Testis (tissue), 2 donors: ENCODE measurements at regions not wholly inside any gene's neighbourhood (a gene's known extent, or its start where the extent isn't known, plus 50 kb on each side); places are given as distances from the start of the nearest gene placed in this dataset.

ENCODE experiments used
- DNase-seq: peaks from one replicate; pipeline ENCODE4 v3.0.0-alpha.2; 2019
- H3K27ac ChIP-seq, 2 donors: fragments of 200-600 bp; sonication (generic); one replicate each; pipeline ENCODE4 v1.5.1; 2019
- H3K27me3 ChIP-seq: fragments of 200-600 bp; sonication (generic); one replicate; pipeline ENCODE4 v1.5.1; 2019
- H3K36me3 ChIP-seq: fragments of 200-600 bp; sonication (generic); one replicate; pipeline ENCODE4 v1.5.1; 2017; ENCODE audit warnings: low read depth; ENCODE audit errors: missing control alignments
- H3K4me1 ChIP-seq: fragments of 200-600 bp; sonication (generic); one replicate; pipeline ENCODE4 v1.5.1; 2019
- H3K4me3 ChIP-seq, 2 donors: fragments of 200-600 bp; sonication (generic); one replicate each; pipeline ENCODE4 v1.5.1; 2017 to 2019
- H3K9me3 ChIP-seq: fragments of 200-600 bp; sonication (generic); one replicate; pipeline ENCODE4 v1.5.1; 2017
- POLR2A ChIP-seq: fragments of 450-650 bp; IDR thresholded peaks from one replicate; pipeline ENCODE4 v1.6.1; 2017; ENCODE audit warnings: antibody characterized with exemption, mild to moderate bottlenecking, moderate library complexity
- WGBS, 2 donors: methylation state at CpG; one replicate each; pipeline ENCODE4 v1.1.5; 2018; 5-methylcytosine and 5-hydroxymethylcytosine counted together
- intact Hi-C: fragments of 100-400 bp; cut with DNase I; formaldehyde crosslinking; loops from one replicate; pipeline ENCODE4 v1.15.1; 2023; ENCODE audit warnings: low total_unique reads
- TF ChIP-seq, protein P1 (sequence below), 3 experiments: fragments of 450-650 bp in 2 of 3; fragments of 200-600 bp in 1 of 3; sonication (generic) in 1 of 3; IDR thresholded peaks; one replicate each; pipeline ENCODE4 v1.5.1; 2016 to 2019; ENCODE audit warnings: antibody characterized with exemption in 3 of 3, mild to moderate bottlenecking in 2 of 3, moderate library complexity in 1 of 3

DNA sequence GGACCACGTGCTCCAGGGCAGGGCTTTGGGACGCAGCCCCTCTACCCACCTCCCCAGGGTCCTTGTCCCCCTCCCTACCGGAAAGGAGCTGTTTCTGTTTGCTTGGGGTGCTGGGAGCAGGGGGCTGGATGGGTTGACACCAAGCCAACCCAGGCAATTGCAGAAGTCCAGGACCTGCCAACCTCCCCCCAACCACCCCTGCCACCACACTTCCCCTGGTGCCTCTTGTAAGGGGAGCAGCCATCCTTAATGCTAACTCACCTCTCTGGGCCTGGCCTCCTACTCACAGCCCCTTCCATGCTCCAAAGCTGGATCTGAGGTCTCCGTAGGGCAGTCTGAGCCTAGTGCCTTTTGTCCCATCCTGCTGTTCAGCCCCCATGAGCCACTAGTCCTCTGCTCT is 631.9 kb downstream of the BCOR start:
- Histone ChIP-seq H3K27ac (no peak overlapping the region), H3K4me1 (no peaks in the 10 kb centered on the region), H3K36me3 (no peaks in the 10 kb centered on the region), H3K27me3 (no peaks in the 10 kb centered on the region), H3K4me3 (no peak overlapping the region), H3K9me3 (no peaks in the 10 kb centered on the region)
- DNase-seq = no peak
- intact Hi-C loops = no loop called here
- TF ChIP-seq, protein P1, sequence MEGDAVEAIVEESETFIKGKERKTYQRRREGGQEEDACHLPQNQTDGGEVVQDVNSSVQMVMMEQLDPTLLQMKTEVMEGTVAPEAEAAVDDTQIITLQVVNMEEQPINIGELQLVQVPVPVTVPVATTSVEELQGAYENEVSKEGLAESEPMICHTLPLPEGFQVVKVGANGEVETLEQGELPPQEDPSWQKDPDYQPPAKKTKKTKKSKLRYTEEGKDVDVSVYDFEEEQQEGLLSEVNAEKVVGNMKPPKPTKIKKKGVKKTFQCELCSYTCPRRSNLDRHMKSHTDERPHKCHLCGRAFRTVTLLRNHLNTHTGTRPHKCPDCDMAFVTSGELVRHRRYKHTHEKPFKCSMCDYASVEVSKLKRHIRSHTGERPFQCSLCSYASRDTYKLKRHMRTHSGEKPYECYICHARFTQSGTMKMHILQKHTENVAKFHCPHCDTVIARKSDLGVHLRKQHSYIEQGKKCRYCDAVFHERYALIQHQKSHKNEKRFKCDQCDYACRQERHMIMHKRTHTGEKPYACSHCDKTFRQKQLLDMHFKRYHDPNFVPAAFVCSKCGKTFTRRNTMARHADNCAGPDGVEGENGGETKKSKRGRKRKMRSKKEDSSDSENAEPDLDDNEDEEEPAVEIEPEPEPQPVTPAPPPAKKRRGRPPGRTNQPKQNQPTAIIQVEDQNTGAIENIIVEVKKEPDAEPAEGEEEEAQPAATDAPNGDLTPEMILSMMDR (IDR thresholded peaks at IDR 0.05) = no peak
- no peak for TF ChIP-seq POLR2A
- 100% methylated on average over 1 to 3 of the region's 4 CpGs for WGBS, 2 donors

GRCh38 chrX:39469126-39469525 is 628.6 kb downstream of the BCOR start:
- Histone ChIP-seq H3K36me3 (no peaks in the 10 kb centered on the region), H3K27ac (no peak overlapping the region), H3K9me3 (no peaks in the 10 kb centered on the region), H3K27me3 (no peaks in the 10 kb centered on the region), H3K4me3 (no peak overlapping the region), H3K4me1 (no peaks in the 10 kb centered on the region)
- 74 to 90% methylated on average over 2 to 4 of the region's 4 CpGs for WGBS, 2 donors
- TF ChIP-seq POLR2A = no peak
- TF ChIP-seq, protein P1 (IDR thresholded peaks at IDR 0.05) = no peak
- intact Hi-C loops = no loop called here
- no peak for DNase-seq

DNA sequence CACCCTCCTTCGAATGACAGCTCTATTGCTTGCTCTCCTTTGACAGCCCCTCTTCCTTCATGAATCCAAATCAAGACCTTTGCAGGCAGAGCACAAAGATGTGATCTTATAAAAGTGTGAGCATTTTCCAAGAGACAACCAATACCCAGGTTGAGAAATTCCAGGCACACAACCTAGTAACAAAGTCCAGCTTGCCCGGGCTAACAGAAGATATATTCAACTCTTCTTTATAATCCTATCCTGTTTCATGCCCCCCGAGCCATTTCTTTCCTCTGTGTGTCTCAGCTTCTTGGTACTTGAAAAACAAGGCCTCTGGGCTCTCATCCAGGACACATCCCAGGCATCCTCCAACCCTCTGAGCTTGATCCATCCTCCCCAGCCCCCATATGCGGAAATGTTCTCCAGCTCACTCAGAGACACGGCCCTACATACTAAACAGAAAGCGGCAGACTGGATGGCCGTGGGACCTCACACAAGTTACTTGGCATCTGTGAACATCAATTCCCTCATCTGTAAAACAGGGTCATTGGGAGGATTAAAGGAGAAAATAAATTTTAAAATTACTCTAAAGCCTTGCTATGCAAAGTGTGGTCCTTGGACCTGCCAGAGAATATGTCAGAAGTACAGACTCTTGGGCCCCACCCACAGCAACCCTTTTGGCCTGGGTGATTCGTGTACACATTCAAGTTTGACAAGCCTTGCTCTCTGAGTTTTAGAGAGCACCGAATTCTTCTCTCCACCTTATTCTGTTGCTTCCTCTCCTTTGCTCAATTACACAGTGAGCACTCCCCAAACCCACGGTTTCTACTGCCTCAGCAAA is 627.0 kb downstream of the BCOR start:
- peak; percentile 49 for DNase-seq
- TF ChIP-seq POLR2A = no peak
- TF ChIP-seq, protein P1 (IDR thresholded peaks at IDR 0.05) = no peak
- Histone ChIP-seq H3K27me3 (no peaks in the 10 kb centered on the region), H3K9me3 (no peaks in the 10 kb centered on the region), H3K4me1 (no peaks in the 10 kb centered on the region), H3K4me3 (no peak overlapping the region), H3K27ac (no peak overlapping the region), H3K36me3 (no peaks in the 10 kb centered on the region)
- WGBS, 2 donors = 54 to 55% methylated on average over 8 to 10 of the region's 10 CpGs
- intact Hi-C loops = no loop called here

GRCh38 chrX:39472161-39472560 is 625.6 kb downstream of the BCOR start:
- Histone ChIP-seq H3K9me3 (no peaks in the 10 kb centered on the region), H3K4me3 (no peak overlapping the region), H3K4me1 (no peaks in the 10 kb centered on the region), H3K36me3 (no peaks in the 10 kb centered on the region), H3K27me3 (no peaks in the 10 kb centered on the region), H3K27ac (no peak overlapping the region)
- no peak for TF ChIP-seq POLR2A
- TF ChIP-seq, protein P1 (IDR thresholded peaks at IDR 0.05) = no peak
- 100% methylated on average over 1 of the region's 1 CpG for WGBS, 2 donors
- no peak for DNase-seq
- intact Hi-C loops = no loop called here

- Histone ChIP-seq H3K27ac (no peak overlapping the region), H3K4me3 (no peak overlapping the region), H3K4me1 (no peaks in the 10 kb centered on the region), H3K27me3 (no peaks in the 10 kb centered on the region), H3K36me3 (no peaks in the 10 kb centered on the region), H3K9me3 (no peaks in the 10 kb centered on the region)
- intact Hi-C loops = no loop called here
- TF ChIP-seq, protein P1 (IDR thresholded peaks at IDR 0.05) = no peak
- TF ChIP-seq POLR2A = no peak
- DNase-seq = no peak
- 85% methylated on average over 2 of the region's 2 CpGs; no CpG with 5 or more reads in 1 of the 2 donors for WGBS, 2 donors
Measured at GRCh38 chrX:39473812-39474211, 623.9 kb downstream of the BCOR start.
